Prostate gland (tissue), 2 donors: ENCODE measurements at regions not wholly inside any gene's neighbourhood (a gene's known extent, or its start where the extent isn't known, plus 50 kb on each side); places are given as distances from the start of the nearest gene placed in this dataset.

Experiments
- DNase-seq: peaks from one replicate; pipeline ENCODE4 v3.0.0-alpha.2; 2019; ENCODE audit warnings: low spot score
- H3K27ac ChIP-seq, 2 donors: fragments of 200-600 bp; sonication (generic); 2 replicates each; pipeline ENCODE4 v1.5.1; 2017 to 2019
- H3K27me3 ChIP-seq: fragments of 200-600 bp; sonication (generic); replicated peaks from 2 replicates; pipeline ENCODE4 v1.5.1; 2019; ENCODE audit not compliant: insufficient read depth
- H3K36me3 ChIP-seq, 2 donors: fragments of 200-600 bp; sonication (generic); 1 replicate in 1 of 2; 2 replicates in 1 of 2; pipeline versions ENCODE4 v1.5.1 to v1.8.1; 2017 to 2019
- H3K4me1 ChIP-seq: fragments of 200-600 bp; sonication (generic); replicated peaks from 2 replicates; pipeline ENCODE4 v1.5.1; 2019
- H3K4me3 ChIP-seq, 2 donors: fragments of 200-600 bp; sonication (generic); 2 replicates each; pipeline ENCODE4 v1.5.1; 2017 to 2019
- H3K9me3 ChIP-seq: fragments of 200-600 bp; sonication (generic); 2 replicates; pipeline ENCODE4 v1.5.1; 2017
- CTCF ChIP-seq, 4 experiments: fragments of 200-600 bp in 2 of 4; fragments of 450-650 bp in 2 of 4; sonication (generic) in 2 of 4; IDR thresholded peaks; 1 replicate in 3 of 4; 2 replicates in 1 of 4; pipeline ENCODE4 v1.5.1; 2016 to 2019; ENCODE audit warnings: antibody characterized with exemption in 4 of 4, mild to moderate bottlenecking in 2 of 4, moderate library complexity in 2 of 4
- POLR2A ChIP-seq: fragments of 450-650 bp; IDR thresholded peaks from one replicate; pipeline ENCODE4 v1.6.1; 2016; ENCODE audit warnings: antibody characterized with exemption, mild to moderate bottlenecking
- POLR2AphosphoS5 ChIP-seq: sonication (generic); formaldehyde crosslinking; IDR thresholded peaks from one replicate; pipeline ENCODE4 v1.6.1; 2017; ENCODE audit warnings: antibody characterized with exemption
- WGBS: methylation state at CpG from one replicate; pipeline ENCODE4 v1.1.5; 2018; 5-methylcytosine and 5-hydroxymethylcytosine counted together
- intact Hi-C: fragments of 100-400 bp; cut with DNase I; formaldehyde crosslinking; loops from one replicate; pipeline ENCODE4 v1.14.2; 2022

- WGBS, result 96% methylated on average over 2 of the region's 2 CpGs
- H3K4me1 ChIP-seq, result no peaks in the 10 kb centered on the region
- no peaks in the 10 kb centered on the region for H3K9me3 ChIP-seq
- no peak overlapping the region for H3K27ac ChIP-seq
- H3K27me3 ChIP-seq, result no peaks in the 10 kb centered on the region
- intact Hi-C loops, result no loop called here
- no peaks in the 10 kb centered on the region for H3K36me3 ChIP-seq
- TF ChIP-seq POLR2A, result no peak
- TF ChIP-seq POLR2AphosphoS5, result no peak
- TF ChIP-seq CTCF (IDR thresholded peaks at IDR 0.05), result no peak
- no peak overlapping the region for H3K4me3 ChIP-seq
- no peak for DNase-seq
Measured at GRCh38 chr16:48978501-48978900, 303.1 kb downstream of the CBLN1 start.

GRCh38 chr16:48972236-48972635 lies 309.4 kb downstream of the CBLN1 start:
- no peak for DNase-seq
- H3K36me3 ChIP-seq, result no peaks in the 10 kb centered on the region
- WGBS, result 66% methylated on average over 4 of the region's 4 CpGs
- no peak overlapping the region for H3K4me3 ChIP-seq
- no peaks in the 10 kb centered on the region for H3K9me3 ChIP-seq
- TF ChIP-seq POLR2A (no peak), POLR2AphosphoS5 (no peak), CTCF (IDR thresholded peaks at IDR 0.05) (no peak)
- no peaks in the 10 kb centered on the region for H3K4me1 ChIP-seq
- H3K27ac ChIP-seq, result no peak overlapping the region
- intact Hi-C loops, result no loop called here
- no peaks in the 10 kb centered on the region for H3K27me3 ChIP-seq

- Histone ChIP-seq H3K27ac (no peak overlapping the region), H3K36me3 (no peaks in the 10 kb centered on the region), H3K9me3 (no peaks in the 10 kb centered on the region), H3K4me3 (no peak overlapping the region), H3K4me1 (no peaks in the 10 kb centered on the region), H3K27me3 (no peaks in the 10 kb centered on the region)
- intact Hi-C loops, result no loop called here
- WGBS, result 40% methylated on average over 4 of the region's 4 CpGs
- no peak for TF ChIP-seq POLR2AphosphoS5
- TF ChIP-seq POLR2A, result no peak
- TF ChIP-seq CTCF (IDR thresholded peaks at IDR 0.05), result no peak
- no peak for DNase-seq
Measured at GRCh38 chr16:48971571-48972077, 310.0 kb downstream of the CBLN1 start.

GRCh38 chr16:48970216-48970615 lies 311.4 kb downstream of the CBLN1 start:
- TF ChIP-seq CTCF (IDR thresholded peaks at IDR 0.05), result no peak
- Histone ChIP-seq H3K27me3 (no peaks in the 10 kb centered on the region), H3K9me3 (no peaks in the 10 kb centered on the region), H3K4me3 (no peak overlapping the region), H3K4me1 (no peaks in the 10 kb centered on the region), H3K36me3 (no peaks in the 10 kb centered on the region), H3K27ac (no peak overlapping the region)
- intact Hi-C loops, result no loop called here
- no peak for DNase-seq
- 93% methylated on average over 7 of the region's 7 CpGs for WGBS

- no peak for TF ChIP-seq CTCF (IDR thresholded peaks at IDR 0.05)
- no peak for TF ChIP-seq POLR2AphosphoS5
- no peak for TF ChIP-seq POLR2A
- Histone ChIP-seq H3K27ac (no peak overlapping the region), H3K36me3 (no peaks in the 10 kb centered on the region), H3K4me1 (no peaks in the 10 kb centered on the region), H3K27me3 (no peaks in the 10 kb centered on the region), H3K4me3 (no peak overlapping the region), H3K9me3 (no peaks in the 10 kb centered on the region)
- 86% methylated on average over 4 of the region's 4 CpGs for WGBS
- no peak for DNase-seq
- intact Hi-C loops, result no loop called here
Measured at GRCh38 chr16:48969611-48970010, 312.0 kb downstream of the CBLN1 start.
